Endodermal cell (in vitro differentiated cells): ENCODE measurements at regions not wholly inside any gene's neighbourhood (a gene's known extent, or its start where the extent isn't known, plus 50 kb on each side); places are given as distances from the start of the nearest gene placed in this dataset.

ENCODE experiments used
- DNase-seq: peaks from one replicate; pipeline ENCODE4 v3.0.0-alpha.2; 2017
- H3K27ac ChIP-seq: 2 replicates; pipeline ENCODE4 v1.5.1; 2013; ENCODE audit warnings: mild to moderate bottlenecking, low read depth, low read length, moderate library complexity
- H3K27me3 ChIP-seq: 2 replicates; pipeline ENCODE4 v1.6.1; 2013; ENCODE audit warnings: mild to moderate bottlenecking, low read length, moderate library complexity; ENCODE audit not compliant: insufficient read depth, control insufficient read depth, poor library complexity, severe bottlenecking
- H3K36me3 ChIP-seq: 2 replicates; pipeline ENCODE4 v1.7.0; 2013; ENCODE audit warnings: mild to moderate bottlenecking, low read length, moderate library complexity; ENCODE audit not compliant: control insufficient read depth, insufficient read depth
- H3K4me1 ChIP-seq: one replicate; pipeline ENCODE4 v1.7.0; 2013; ENCODE audit warnings: low read length; ENCODE audit not compliant: control insufficient read depth, insufficient read depth
- H3K4me3 ChIP-seq: 2 replicates; pipeline ENCODE4 v1.5.1; 2013; ENCODE audit warnings: mild to moderate bottlenecking, low read length, moderate library complexity
- H3K9ac ChIP-seq: 2 replicates; pipeline ENCODE4 v1.6.1; 2013; ENCODE audit warnings: mild to moderate bottlenecking, low read length, moderate library complexity; ENCODE audit not compliant: poor library complexity, severe bottlenecking; ENCODE audit errors: extremely low read depth
- H3K9me3 ChIP-seq: 2 replicates; pipeline ENCODE4 v1.6.1; 2013; ENCODE audit warnings: mild to moderate bottlenecking, low read length, moderate library complexity; ENCODE audit not compliant: control insufficient read depth
- H3K27ac Mint-ChIP-seq: 2 replicates; pipeline ENCODE4 v1.8.0; 2020; ENCODE audit warnings: mixed read lengths
- H3K27me3 Mint-ChIP-seq: 2 replicates; pipeline ENCODE4 v1.8.0; 2021; ENCODE audit warnings: mild to moderate bottlenecking, mixed read lengths; ENCODE audit not compliant: insufficient read depth
- H3K36me3 Mint-ChIP-seq: 2 replicates; pipeline ENCODE4 v1.8.0; 2020; ENCODE audit warnings: low read depth, mixed read lengths
- H3K4me1 Mint-ChIP-seq: 2 replicates; pipeline ENCODE4 v1.8.0; 2020; ENCODE audit warnings: mixed read lengths
- H3K4me3 Mint-ChIP-seq: 2 replicates; pipeline ENCODE4 v1.8.0; 2020; ENCODE audit warnings: mild to moderate bottlenecking, moderate library complexity, mixed read lengths
- H3K9me3 Mint-ChIP-seq: 2 replicates; pipeline ENCODE4 v1.8.0; 2020; ENCODE audit warnings: mild to moderate bottlenecking, mixed read lengths
- WGBS, 2 experiments: methylation state at CpG; one replicate each; pipeline versions ENCODE4 v1.1.5 to v1.1.7; 2013; ENCODE audit warnings: missing lambda C conversion rate in 2 of 2, mixed read lengths in 1 of 2; ENCODE audit not compliant: insufficient coverage in 1 of 2, insufficient read length in 1 of 2; 5-methylcytosine and 5-hydroxymethylcytosine counted together
- TF ChIP-seq, protein P1 (sequence below): fragments of 200-600 bp; sonication (generic); conservative IDR thresholded peaks from 2 replicates; pipeline ENCODE4 v1.5.0; 2021; ENCODE audit warnings: antibody characterized with exemption, mild to moderate bottlenecking

DNA sequence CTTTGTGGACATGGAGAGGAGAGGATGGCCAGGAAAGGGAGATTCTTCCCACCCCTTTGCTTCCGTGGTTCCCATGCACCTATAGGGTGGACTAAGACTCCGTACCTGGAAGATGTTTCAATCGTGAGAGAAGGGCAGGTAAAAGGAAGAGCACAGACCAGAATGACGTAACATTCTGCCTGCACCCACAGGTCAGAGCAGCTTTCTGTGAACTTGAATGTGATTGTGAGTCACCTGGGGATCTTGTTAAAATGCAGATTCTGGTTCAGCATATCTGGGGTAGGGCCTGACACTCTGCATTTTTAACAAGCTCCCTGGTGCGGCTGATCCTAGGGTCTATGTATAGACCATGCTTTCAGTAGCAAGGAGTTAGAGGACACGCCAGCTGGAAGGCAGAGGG lies 164.1 kb upstream of the SGK1 start:
- H3K4me3 ChIP-seq: no peak overlapping the region
- no peak overlapping the region for H3K9ac ChIP-seq
- 91 to 100% methylated on average over 5 to 6 of the region's 6 CpGs for whole genome bisulfite sequencing, 2 experiments
- DNase-seq: no peak
- H3K9me3 ChIP-seq: no peaks in the 10 kb centered on the region
- no peaks in the 10 kb centered on the region for H3K36me3 Mint-ChIP-seq
- H3K27me3 ChIP-seq: no peaks in the 10 kb centered on the region
- TF ChIP-seq, protein P1, sequence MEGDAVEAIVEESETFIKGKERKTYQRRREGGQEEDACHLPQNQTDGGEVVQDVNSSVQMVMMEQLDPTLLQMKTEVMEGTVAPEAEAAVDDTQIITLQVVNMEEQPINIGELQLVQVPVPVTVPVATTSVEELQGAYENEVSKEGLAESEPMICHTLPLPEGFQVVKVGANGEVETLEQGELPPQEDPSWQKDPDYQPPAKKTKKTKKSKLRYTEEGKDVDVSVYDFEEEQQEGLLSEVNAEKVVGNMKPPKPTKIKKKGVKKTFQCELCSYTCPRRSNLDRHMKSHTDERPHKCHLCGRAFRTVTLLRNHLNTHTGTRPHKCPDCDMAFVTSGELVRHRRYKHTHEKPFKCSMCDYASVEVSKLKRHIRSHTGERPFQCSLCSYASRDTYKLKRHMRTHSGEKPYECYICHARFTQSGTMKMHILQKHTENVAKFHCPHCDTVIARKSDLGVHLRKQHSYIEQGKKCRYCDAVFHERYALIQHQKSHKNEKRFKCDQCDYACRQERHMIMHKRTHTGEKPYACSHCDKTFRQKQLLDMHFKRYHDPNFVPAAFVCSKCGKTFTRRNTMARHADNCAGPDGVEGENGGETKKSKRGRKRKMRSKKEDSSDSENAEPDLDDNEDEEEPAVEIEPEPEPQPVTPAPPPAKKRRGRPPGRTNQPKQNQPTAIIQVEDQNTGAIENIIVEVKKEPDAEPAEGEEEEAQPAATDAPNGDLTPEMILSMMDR: no peak
- H3K4me1 Mint-ChIP-seq: peaks cover 5% of the 10 kb centered on the region
- H3K9me3 Mint-ChIP-seq: peaks cover 3% of the 10 kb centered on the region
- H3K27ac Mint-ChIP-seq: no peak overlapping the region
- no peaks in the 10 kb centered on the region for H3K27me3 Mint-ChIP-seq
- H3K4me3 Mint-ChIP-seq: no peak overlapping the region
- no peak overlapping the region for H3K27ac ChIP-seq
- no peaks in the 10 kb centered on the region for H3K4me1 ChIP-seq
- H3K36me3 ChIP-seq: no peaks in the 10 kb centered on the region

DNA sequence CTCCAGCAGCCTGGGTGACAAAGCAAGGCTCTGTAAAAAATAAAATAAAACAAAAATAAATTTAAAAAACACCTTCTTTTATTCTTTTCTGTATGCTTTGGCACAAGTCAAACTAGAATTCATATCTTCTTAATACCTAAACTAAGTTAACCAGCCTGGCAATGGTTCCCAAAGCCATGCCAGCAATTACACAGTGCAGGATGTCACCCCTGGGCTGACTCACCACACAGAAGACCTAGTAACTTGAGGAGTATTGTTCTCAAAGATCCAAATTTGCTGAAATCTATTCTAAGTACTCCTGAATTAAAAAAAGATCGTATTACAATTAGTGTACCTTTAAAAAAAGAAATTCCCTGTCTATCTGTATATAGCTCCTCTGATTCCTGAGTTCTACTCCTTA lies 162.7 kb upstream of the SGK1 start:
- Histone ChIP-seq H3K36me3 (no peaks in the 10 kb centered on the region), H3K4me3 (no peak overlapping the region), H3K27me3 (no peaks in the 10 kb centered on the region), H3K9me3 (no peaks in the 10 kb centered on the region), H3K27ac (no peak overlapping the region), H3K9ac (no peak overlapping the region), H3K4me1 (no peaks in the 10 kb centered on the region)
- Mint-ChIP-seq H3K4me1 (peaks cover 5% of the 10 kb centered on the region), H3K27ac (no peak overlapping the region), H3K36me3 (no peaks in the 10 kb centered on the region), H3K4me3 (no peak overlapping the region), H3K9me3 (no peaks in the 10 kb centered on the region), H3K27me3 (no peaks in the 10 kb centered on the region)
- DNase-seq: no peak
- 100% methylated on average over 1 of the region's 1 CpG; no CpG with 5 or more reads in 1 of the 2 experiments for WGBS, 2 experiments
- TF ChIP-seq, protein P1: no peak

DNA sequence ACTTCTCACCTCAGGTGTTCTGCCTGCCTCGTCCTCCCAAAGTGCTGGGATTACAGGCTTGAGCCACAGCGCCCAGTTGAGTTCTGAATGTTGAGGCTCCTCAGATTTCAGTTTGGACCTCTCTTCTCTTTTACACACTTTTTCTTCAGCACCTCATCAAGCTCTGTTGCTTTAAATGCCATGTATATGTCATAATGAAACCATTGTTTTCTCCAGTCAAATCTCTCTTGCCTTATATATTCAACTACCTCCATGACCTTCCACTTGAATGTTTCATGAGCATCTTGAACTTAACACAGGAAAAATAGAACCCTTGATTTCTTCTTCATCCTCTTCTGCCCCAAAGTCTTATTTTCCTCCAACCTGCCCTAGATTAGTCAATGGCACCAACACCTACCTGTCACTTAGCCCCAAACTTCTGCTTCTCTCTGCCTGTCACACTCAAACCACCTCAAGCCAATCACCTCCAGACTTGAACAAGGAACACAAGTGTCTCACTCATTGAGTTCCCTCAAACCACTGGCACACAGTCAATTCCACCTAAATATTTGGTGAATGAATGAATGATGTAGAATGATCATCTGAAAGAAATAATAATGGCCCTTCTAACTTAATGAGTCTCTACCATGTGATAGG lies 161.0 kb upstream of the SGK1 start:
- Mint-ChIP-seq H3K4me3 (no peak overlapping the region), H3K4me1 (peaks cover 11% of the 10 kb centered on the region), H3K36me3 (no peaks in the 10 kb centered on the region), H3K27me3 (no peaks in the 10 kb centered on the region), H3K27ac (no peak overlapping the region), H3K9me3 (no peaks in the 10 kb centered on the region)
- WGBS, 2 experiments: 85 to 96% methylated on average over 2 of the region's 2 CpGs
- H3K27me3 ChIP-seq: no peaks in the 10 kb centered on the region
- H3K4me1 ChIP-seq: no peaks in the 10 kb centered on the region
- H3K9ac ChIP-seq: no peak overlapping the region
- DNase-seq: no peak
- H3K9me3 ChIP-seq: no peaks in the 10 kb centered on the region
- H3K27ac ChIP-seq: no peak overlapping the region
- no peaks in the 10 kb centered on the region for H3K36me3 ChIP-seq
- TF ChIP-seq, protein P1: no peak
- no peak overlapping the region for H3K4me3 ChIP-seq
